ENCODE measurements at regions not wholly inside any gene's neighbourhood (a gene's known extent, or its start where the extent isn't known, plus 50 kb on each side); places are given as distances from the start of the nearest gene placed in this dataset.
A peak's percentile ranks its signal among the peaks of the same experiment; 100 is the strongest.
"Not testable (repeated sequence)": the region's sequence is repeated elsewhere in the genome, so short reads cannot be mapped to it uniquely, and the experiment has no call there.

DNA sequence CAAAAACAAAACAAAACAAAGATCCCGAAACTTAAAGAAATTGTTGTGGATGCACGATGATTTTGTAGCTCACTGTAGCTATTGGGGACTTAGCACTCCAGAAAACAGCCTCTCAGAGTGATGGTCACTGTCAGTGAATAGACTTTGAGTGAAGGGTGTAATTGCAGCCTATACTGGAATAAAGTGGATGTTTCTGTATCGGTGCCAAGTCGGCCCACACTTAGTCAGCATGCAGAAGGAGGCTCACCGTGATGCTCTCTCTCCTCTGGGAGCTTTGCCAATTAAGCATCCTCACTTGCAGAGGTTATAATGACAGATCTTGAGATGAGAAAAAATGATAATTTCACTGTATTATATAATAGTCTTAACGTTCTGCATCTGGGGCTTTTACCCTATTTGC, 67.5 kb upstream of the SEC22B start:
- H3K4me3 ChIP-seq (replicated peaks; ENCODE audit: low read depth, low read length); DNase-seq (ENCODE audit: low read depth): not testable (repeated sequence)

DNA sequence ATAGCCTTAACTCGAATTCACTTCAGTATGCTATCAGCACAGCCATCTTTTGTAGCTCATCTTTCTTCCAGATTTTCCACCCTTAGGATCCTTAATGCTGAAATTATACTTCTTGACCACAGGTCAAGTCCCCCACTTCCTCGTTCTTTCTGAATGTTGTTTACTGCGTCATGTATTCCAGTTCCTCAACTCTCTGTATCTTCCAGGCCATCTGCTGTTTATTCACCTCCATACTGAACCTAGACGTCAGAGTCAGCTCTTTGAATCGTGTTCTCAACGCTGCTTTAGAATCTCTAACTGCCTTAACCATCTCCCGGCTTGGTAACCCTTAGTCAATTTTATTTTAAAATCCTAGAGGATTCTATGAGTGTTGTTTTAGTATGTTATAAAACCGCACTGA, 66.3 kb upstream of the SEC22B start:
- H3K4me3 ChIP-seq (replicated peaks; ENCODE audit: low read depth, low read length); DNase-seq (ENCODE audit: low read depth): not testable (repeated sequence)

DNA sequence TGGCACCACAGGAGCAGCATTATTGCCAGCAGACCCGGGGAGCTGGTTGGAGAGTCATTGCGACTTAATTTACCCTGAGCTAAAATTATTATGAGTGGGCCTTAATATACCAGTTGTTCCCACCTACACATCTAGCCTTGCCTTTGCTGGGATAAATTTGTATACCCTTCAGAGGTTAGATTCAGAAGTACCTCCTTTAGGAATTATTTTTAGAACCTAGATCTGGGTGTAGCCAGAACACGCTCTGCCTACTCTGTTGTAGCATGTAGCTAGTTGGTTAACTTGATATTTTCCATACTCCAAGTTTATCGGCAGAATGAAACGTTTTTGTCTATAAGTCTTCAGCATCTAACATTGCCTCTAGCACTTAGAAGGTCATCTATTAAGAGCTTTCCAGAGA, 65.5 kb upstream of the SEC22B start:
- not testable (repeated sequence) for H3K4me3 ChIP-seq (replicated peaks; ENCODE audit: low read depth, low read length); DNase-seq (ENCODE audit: low read depth)

DNA sequence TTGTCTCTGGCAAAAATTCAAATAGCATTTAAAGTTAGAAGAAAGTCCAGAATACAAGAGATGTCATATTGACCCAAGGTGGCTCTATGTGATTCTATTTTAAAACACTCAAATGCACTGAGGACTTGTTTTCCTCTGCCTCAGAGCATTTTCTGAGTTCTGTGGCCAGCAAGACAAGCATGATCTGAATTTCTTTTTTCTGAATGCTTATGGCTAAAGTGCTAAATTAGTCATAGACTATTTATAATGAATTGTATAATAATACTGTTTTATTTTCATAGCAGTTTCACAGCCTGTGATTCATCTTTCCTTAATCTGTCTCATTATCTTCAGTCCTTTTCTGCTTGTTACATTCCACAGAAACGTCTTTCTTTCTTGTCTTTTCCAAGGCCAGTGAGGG, 63.9 kb upstream of the SEC22B start:
- not testable (repeated sequence) for DNase-seq (ENCODE audit: low read depth); H3K4me3 ChIP-seq (replicated peaks; ENCODE audit: low read depth, low read length)

DNA sequence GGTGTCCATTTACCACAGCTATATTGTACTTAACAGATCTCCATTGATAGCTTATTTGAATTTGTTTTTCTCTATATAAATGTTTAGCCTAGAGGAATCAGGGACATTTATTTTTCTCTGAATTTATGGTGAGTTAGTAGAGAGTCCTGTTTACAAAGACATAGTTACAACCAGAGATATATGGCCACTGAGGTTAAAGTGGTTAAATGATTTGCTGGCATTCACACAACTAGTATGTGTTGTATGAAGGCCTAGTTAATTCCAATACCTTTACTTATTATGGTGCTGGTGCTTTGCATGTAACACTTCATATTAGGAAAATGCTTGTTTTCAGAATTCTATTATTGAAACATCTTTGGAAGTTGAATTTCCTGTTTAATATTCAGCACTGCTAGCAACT, 63.0 kb upstream of the SEC22B start:
- not testable (repeated sequence) for DNase-seq (ENCODE audit: low read depth); H3K4me3 ChIP-seq (replicated peaks; ENCODE audit: low read depth, low read length)

DNA sequence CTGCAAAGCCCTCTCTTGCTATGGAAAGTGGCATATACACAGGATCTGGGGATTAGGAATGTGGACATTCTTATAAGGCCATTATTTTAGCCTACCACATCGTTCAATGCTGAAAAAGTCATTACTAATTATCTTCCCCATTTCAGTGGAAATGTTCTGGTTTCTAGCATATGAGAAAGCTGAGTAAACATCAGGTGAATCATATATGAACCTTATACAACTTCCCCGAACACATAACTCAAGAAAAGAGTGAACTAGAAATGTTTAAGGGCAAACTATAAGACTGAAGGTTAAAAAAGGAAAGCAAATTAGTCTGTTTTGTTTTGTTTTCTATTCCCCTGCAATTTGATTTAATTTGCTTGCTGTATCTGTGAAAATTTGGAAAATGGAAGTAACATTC, 62.5 kb upstream of the SEC22B start:
- not testable (repeated sequence) for DNase-seq (ENCODE audit: low read depth); H3K4me3 ChIP-seq (replicated peaks; ENCODE audit: low read depth, low read length)

DNA sequence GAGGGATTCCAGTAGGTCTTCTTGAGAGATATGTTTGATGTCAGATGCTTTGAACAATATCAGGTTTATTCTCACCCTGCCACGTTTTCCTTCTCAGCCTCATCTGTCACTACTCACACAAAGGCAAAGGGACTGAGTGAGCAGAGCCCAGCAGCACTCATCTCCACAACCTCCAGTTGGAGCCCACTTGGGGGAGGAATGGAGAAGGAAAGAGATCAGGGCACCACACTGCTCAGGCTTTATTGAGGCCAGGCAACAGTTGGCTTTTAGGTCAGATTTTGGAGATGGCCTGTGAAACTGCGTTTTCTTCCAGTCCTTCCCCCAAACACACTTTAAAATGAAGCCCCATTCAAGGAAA, 57.3 kb upstream of the SEC22B start:
- H3K4me3 ChIP-seq (replicated peaks; ENCODE audit: low read depth, low read length); DNase-seq (ENCODE audit: low read depth): not testable (repeated sequence)

DNA sequence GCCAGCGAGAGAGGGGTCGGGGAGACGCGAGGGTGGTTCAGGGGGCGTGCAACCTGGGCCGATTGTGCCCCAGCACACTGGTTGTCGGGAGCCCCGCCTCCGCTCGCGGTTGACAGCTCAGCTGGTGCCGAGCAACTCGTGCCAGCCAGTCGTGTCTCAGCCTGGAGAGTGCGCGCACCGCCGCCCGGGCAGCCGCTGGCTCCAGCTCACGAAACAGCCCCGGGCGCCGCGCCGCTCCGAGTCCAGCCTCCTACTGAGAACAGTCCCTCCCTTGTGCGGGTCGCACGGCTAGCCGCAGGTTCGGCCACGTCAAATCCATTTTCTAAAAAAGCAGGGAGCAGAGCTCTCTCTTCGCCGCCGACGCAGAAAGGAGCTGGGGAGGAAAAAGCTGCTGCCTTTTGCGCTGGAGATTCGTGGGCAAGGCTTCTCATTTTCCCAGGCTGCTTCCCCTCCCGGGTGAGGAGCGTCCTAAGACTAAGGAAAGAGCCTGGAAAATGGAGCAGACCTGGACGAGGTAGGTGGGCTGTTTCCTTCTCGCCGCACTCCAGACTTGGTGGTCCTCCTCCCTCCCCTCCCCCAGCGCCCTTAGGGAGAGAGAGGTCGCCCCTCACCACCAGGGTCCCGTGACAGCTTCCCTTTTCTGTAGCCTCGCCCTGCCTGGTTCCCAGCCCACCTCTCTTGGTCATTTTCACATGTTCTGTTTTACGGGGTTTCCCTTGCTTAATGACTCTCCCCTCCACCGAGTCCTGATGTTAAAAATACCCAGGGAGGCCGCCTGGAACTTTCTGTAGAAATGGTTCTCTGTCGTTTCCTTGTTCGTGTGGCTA, 56.7 kb upstream of the SEC22B start:
- peak overlapping the region; percentile 36 for H3K4me3 ChIP-seq (replicated peaks; ENCODE audit: low read depth, low read length)

DNA sequence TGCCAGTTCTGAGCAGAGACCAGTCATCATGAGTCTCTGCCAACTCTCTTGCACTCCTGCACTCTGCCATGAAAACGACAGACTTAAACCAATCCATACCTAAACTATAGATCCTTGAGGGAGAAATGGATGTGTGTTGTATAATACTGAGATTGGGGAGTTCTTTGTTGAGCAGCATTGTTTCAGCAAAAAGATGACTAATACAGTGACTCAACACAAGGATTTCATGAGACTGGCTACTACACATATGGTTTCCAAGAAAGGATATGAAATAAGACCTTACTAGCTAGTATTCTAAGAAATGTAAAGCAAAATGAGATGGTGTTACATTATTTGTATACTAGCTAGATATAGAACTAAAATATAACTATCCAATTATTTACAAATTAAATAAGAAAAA, 53.5 kb upstream of the SEC22B start:
- not testable (repeated sequence) for DNase-seq (ENCODE audit: low read depth)

More for the DNA sequence above, 56.7 kb upstream of the SEC22B start:
- not testable (repeated sequence) for DNase-seq (ENCODE audit: low read depth)

More for the DNA sequence above, 53.5 kb upstream of the SEC22B start:
- H3K4me3 ChIP-seq (replicated peaks; ENCODE audit: low read depth, low read length): not testable (repeated sequence)

Data from fibroblast of pulmonary artery (primary cell).